SJCRH30 (cell line): ENCODE measurements at regions not wholly inside any gene's neighbourhood (a gene's known extent, or its start where the extent isn't known, plus 50 kb on each side); places are given as distances from the start of the nearest gene placed in this dataset.
A peak's percentile ranks its signal among the peaks of the same experiment; 100 is the strongest.

Source experiments
- DNase-seq, 2 experiments: peaks; one replicate each; pipeline ENCODE4 v3.0.0-alpha.2; 2015 to 2020
- H3K27ac ChIP-seq: fragments of 250-450 bp; sonication (Bioruptor Pico); 2 replicates; pipeline ENCODE4 v1.5.1; 2020; ENCODE audit warnings: mild to moderate bottlenecking, moderate library complexity
- H3K27me3 ChIP-seq: fragments of 250-450 bp; sonication (Bioruptor Pico); 2 replicates; pipeline ENCODE4 v1.5.1; 2020; ENCODE audit warnings: mild to moderate bottlenecking, moderate library complexity
- H3K36me3 ChIP-seq: fragments of 250-450 bp; sonication (Bioruptor Pico); 2 replicates; pipeline ENCODE4 v1.5.1; 2020; ENCODE audit warnings: mild to moderate bottlenecking, moderate library complexity
- H3K4me1 ChIP-seq: fragments of 250-450 bp; sonication (Bioruptor Pico); 2 replicates; pipeline ENCODE4 v1.5.1; 2020; ENCODE audit warnings: mild to moderate bottlenecking, moderate library complexity
- H3K4me3 ChIP-seq: fragments of 250-450 bp; sonication (Bioruptor Pico); 2 replicates; pipeline ENCODE4 v1.5.1; 2020; ENCODE audit warnings: mild to moderate bottlenecking, moderate library complexity
- H3K9me3 ChIP-seq: fragments of 250-450 bp; sonication (Bioruptor Pico); replicated peaks from 2 replicates; pipeline ENCODE4 v1.5.1; 2020; ENCODE audit warnings: mild to moderate bottlenecking, moderate library complexity

DNA sequence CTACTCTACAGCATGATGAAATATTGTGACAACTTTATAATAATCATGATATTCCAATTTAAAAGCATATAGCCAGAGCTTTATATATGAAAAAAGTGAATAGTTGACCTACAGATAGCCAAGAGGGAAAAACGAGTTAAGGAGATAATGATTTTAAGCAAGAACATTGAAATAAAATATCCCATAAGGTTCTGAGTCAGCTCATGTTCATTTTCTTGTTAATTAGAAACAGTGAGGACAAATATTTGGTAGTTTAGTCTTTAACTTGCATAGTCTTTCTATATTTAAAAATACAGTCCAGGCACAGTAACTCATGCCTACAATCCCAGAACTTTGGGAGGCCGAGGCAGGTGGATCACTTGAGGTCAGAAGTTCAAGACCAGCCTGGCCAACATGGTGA, 55.8 kb upstream of the CDH6 start:
- Histone ChIP-seq H3K36me3 (no peaks in the 10 kb centered on the region), H3K4me3 (no peak overlapping the region), H3K9me3 (no peaks in the 10 kb centered on the region; the same call in 1 of the 2 replicates), H3K27ac (no peak overlapping the region), H3K27me3 (no peaks in the 10 kb centered on the region), H3K4me1 (peaks cover 36% of the 10 kb centered on the region)
- DNase-seq, result no peak

DNA sequence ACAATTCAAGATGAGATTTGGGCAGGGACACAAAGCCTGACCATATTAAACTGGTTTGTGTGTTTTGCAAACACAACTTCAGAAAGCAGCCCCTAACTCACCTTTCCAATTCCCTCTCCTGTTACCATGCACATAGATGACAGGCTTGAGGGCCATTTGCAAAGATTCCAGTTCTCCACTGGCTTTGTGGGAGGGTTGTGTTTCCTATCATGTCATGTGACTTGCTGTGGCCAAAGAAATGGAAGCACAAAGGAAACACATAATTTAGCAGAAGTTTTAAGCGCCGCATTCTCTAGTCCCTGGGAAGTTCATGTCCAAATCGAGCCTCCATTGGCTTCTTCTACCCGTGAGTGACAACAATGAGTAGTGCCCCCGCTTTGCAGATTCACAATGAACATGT, 57.9 kb upstream of the CDH6 start:
- no peaks in the 10 kb centered on the region for H3K36me3 ChIP-seq
- H3K27me3 ChIP-seq, result no peaks in the 10 kb centered on the region
- no peaks in the 10 kb centered on the region; the same call in 1 of the 2 replicates for H3K9me3 ChIP-seq
- H3K27ac ChIP-seq, result peak overlapping the region; percentile 98
- peaks cover 44% of the 10 kb centered on the region for H3K4me1 ChIP-seq
- no peak overlapping the region for H3K4me3 ChIP-seq
- DNase-seq, result no peak

DNA sequence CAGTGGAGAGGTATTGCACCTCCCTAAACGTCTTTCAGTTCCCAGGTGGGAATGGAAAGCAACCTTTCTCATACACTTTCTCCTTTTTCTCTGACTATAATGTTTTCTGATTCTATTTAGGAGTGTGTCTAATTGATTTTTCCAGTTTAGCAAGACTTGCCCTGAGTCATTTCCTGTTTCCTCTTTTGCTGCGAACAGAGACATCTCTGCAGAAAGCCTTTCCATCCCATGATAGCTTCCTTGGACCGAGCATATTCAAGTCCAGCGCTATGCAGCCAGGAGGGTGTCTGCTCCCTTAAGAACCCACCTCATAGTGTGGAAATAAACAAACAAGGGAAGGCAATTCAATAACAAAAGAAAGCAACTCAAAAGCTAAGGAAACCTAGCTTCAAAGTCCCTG, 60.0 kb upstream of the CDH6 start:
- DNase-seq, result peak; percentile 84 to 95

DNA sequence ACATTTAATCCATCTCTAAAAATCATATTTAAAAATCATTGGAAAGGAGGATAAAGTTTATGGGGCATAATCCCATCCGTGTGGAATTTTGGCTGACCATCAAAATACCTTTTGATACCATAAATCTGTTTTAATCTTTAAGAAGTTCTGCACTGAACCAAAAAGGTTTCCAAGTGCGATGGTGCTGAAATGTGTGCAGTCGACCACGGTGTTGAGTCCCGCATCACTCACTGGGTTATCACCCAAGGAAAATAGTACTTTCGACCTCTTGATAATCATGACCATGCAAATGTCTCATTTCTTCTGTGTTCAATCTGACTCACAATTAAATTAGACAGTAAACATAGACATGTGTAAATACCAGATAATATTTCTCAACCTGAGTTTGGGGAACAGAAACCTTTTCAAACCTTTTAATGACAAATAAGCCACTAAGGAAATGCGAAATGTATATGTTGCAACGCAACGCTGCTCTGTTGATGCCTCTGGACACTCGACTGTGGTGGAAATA, 62.0 kb upstream of the CDH6 start:
- Histone ChIP-seq H3K4me3 (no peak overlapping the region), H3K9me3 (peaks cover 4% of the 10 kb centered on the region; the same call in 1 of the 2 replicates), H3K27ac (peak overlapping the region; percentile 98; the same call in 1 of the 2 replicates), H3K27me3 (no peaks in the 10 kb centered on the region), H3K36me3 (no peaks in the 10 kb centered on the region), H3K4me1 (peaks cover 44% of the 10 kb centered on the region)
- DNase-seq, result no peak

More for the DNA sequence above, 60.0 kb upstream of the CDH6 start:
- H3K27me3 ChIP-seq, result no peaks in the 10 kb centered on the region
- H3K27ac ChIP-seq, result peak overlapping the region; percentile 98
- no peaks in the 10 kb centered on the region; the same call in 1 of the 2 replicates for H3K9me3 ChIP-seq
- H3K4me1 ChIP-seq, result peaks cover 44% of the 10 kb centered on the region
- H3K4me3 ChIP-seq, result no peak overlapping the region
- H3K36me3 ChIP-seq, result no peaks in the 10 kb centered on the region

DNA sequence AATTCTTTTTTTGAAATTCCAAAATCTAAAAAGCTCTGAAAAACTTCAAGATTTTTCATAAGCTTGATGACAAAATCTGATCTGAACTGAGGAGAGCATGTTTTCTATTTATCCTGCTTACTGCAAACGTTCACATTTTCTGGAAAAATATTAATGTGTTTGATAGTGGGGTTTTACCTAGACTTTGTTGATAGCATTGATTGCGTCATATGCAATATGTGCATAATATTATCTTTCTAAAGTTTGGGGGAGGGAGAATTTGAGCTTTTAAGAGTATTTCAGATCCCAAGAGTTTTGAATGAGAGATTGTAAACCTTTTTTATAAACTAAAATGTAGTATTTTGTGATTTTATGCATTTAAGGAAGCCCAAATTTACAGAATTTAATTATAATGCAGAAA, 62.8 kb upstream of the CDH6 start:
- H3K9me3 ChIP-seq, result peaks cover 7% of the 10 kb centered on the region; the same call in 1 of the 2 replicates
- H3K4me1 ChIP-seq, result peaks cover 44% of the 10 kb centered on the region
- no peaks in the 10 kb centered on the region for H3K27me3 ChIP-seq
- DNase-seq, result no peak
- H3K27ac ChIP-seq, result peak overlapping the region; percentile 98; the same call in 1 of the 2 replicates
- no peak overlapping the region for H3K4me3 ChIP-seq
- H3K36me3 ChIP-seq, result no peaks in the 10 kb centered on the region

DNA sequence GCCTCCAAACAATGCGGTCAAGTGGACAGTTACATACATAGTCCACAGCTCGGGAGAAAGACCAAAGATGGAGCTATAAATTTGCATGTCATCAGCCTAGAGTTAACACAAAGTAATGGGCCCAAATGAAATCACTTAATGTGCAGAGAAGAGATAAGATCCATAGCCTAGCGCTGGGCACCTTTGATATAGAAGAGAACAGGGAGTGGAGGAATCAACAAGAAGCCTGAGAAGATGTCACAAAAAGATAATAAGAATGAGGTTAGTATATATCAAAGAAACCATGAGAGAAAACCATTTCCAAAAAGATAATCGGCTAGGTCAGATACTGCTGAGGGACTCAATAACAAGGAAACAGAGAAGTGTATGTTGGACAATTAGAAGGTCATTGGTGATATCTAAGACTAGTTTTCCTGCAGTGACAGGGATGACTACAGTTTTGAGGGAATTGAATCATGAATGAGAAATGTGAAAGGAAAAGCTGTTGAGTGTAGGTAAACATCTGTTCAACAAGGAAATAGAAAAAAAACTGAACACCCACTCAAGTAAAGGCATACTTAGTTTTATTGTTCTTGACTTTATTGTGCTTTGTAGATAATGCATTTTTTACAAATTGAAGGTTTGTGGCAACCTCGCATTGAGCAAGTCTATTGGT, 68.7 kb upstream of the CDH6 start:
- H3K4me1 ChIP-seq, result peaks cover 33% of the 10 kb centered on the region
- no peaks in the 10 kb centered on the region for H3K27me3 ChIP-seq
- no peak overlapping the region for H3K4me3 ChIP-seq
- H3K36me3 ChIP-seq, result no peaks in the 10 kb centered on the region
- H3K27ac ChIP-seq, result no peak overlapping the region
- no peak for DNase-seq
- 0 out of 2 replicates have a peak, but pooled peaks cover 7% of the 10 kb centered on the region for H3K9me3 ChIP-seq

DNA sequence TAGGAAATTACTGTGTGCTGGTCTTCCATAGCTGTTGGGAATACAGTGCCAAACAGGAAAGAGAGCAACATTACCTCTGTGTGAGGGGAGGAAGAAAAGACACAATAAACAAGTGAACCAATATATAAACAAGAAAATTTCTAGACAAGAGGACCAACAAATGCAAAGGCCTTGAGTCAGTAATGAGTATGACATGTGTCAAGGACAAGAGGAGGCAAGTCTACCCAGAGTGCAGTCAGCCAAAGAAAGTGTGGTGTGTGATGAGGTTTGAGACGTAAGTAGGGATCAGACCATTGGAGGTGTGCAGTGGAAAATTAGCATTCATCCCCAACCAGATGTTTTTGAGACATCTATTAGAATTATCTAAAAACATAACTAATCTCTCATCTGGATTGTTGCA, 69.5 kb upstream of the CDH6 start:
- Histone ChIP-seq H3K4me1 (peaks cover 33% of the 10 kb centered on the region), H3K4me3 (no peak overlapping the region), H3K27ac (no peak overlapping the region; the same call in 1 of the 2 replicates), H3K27me3 (no peaks in the 10 kb centered on the region), H3K9me3 (0 out of 2 replicates have a peak, but pooled peaks cover 7% of the 10 kb centered on the region), H3K36me3 (no peaks in the 10 kb centered on the region)
- DNase-seq, result no peak

DNA sequence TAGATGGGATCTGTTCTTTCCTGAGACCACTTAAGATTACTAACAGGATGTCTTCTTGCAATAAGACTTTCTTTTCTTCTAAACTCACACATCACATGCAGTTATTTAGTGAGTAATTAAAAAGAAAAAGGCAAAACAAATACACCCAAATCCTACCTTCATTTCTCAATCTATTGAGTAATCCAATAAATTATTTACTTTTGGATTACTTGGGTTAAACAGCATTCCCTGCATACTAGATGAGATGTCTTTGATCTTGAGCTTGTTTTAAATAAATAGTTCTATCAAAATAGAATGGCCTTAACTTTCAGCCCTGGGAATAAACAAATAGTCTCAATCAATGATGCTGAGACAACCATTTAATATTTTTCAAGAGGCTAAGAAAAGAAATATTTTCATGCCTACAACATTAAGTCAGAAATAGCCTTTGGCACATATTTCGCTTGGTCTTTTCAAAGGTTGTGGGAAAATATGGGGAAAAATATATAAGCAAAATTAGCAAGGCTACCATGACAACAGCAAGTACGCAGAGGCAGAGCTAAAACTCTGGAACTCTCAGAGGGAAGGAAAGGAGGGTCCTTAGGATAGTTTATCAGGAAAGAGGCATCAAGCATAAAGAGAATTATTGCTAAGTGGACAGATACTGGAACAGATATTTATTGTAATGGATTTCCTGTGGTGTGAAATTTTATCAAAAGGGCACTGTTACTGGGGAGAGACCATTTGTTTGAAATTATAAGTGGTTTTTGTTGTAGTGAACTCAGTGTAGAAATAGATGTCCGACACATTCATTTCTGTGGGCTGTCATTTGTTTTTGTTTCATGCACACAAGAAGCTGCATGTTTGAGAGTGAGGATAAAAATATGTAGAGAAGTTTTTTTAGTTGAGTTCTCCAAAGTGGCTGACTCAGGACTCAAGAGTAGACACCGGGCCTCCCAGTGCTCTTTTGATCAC, 70.2 kb upstream of the CDH6 start:
- H3K9me3 ChIP-seq, result 0 out of 2 replicates have a peak, but pooled peaks cover 7% of the 10 kb centered on the region
- no peak overlapping the region for H3K4me3 ChIP-seq
- no peaks in the 10 kb centered on the region for H3K36me3 ChIP-seq
- no peaks in the 10 kb centered on the region for H3K27me3 ChIP-seq
- no peak for DNase-seq
- peak overlapping the region; percentile 6; the same call in 1 of the 2 replicates for H3K27ac ChIP-seq
- H3K4me1 ChIP-seq, result peaks cover 33% of the 10 kb centered on the region

DNA sequence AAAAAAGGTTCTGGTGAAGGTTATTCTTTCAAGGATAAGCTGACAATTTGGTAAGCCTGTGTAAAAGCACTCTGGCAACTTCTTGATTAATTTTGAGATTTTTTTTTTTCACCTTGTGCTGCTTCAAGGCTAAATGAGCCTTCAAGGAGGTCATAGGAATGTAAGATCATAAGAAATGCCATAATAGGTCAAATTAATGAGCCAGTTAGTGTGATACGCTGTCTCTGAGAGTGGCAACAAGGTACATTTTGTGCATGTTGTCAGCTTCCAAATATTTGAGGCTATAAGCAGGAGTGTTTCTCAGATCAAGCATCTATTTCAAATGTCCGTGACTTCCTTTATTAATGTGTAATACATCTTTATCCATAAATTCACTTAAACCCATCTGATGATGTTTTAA, 72.3 kb upstream of the CDH6 start:
- DNase-seq, result no peak
- Histone ChIP-seq H3K9me3 (0 out of 2 replicates have a peak, but pooled peaks cover under 1% of the 10 kb centered on the region), H3K4me1 (peaks cover 33% of the 10 kb centered on the region), H3K27ac (no peak overlapping the region), H3K27me3 (no peaks in the 10 kb centered on the region), H3K4me3 (no peak overlapping the region), H3K36me3 (no peaks in the 10 kb centered on the region)

DNA sequence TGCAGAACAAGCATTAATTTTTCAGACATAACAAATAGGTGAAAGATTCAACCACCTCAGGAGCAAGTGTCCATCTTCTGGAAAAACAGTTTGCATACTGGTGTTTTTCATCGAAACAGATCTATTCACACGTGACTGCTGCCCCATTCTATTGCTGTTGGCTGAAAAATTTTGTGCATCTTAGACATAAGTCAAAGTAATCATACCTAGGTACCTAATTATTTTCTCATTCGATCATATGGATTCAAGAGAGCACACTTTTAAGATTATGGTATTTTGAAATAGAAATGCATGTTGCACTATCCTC, 72.9 kb upstream of the CDH6 start:
- Histone ChIP-seq H3K27me3 (no peaks in the 10 kb centered on the region), H3K4me1 (peaks cover 33% of the 10 kb centered on the region), H3K36me3 (no peaks in the 10 kb centered on the region), H3K27ac (no peak overlapping the region), H3K4me3 (no peak overlapping the region), H3K9me3 (no peaks in the 10 kb centered on the region)
- DNase-seq, result no peak

DNA sequence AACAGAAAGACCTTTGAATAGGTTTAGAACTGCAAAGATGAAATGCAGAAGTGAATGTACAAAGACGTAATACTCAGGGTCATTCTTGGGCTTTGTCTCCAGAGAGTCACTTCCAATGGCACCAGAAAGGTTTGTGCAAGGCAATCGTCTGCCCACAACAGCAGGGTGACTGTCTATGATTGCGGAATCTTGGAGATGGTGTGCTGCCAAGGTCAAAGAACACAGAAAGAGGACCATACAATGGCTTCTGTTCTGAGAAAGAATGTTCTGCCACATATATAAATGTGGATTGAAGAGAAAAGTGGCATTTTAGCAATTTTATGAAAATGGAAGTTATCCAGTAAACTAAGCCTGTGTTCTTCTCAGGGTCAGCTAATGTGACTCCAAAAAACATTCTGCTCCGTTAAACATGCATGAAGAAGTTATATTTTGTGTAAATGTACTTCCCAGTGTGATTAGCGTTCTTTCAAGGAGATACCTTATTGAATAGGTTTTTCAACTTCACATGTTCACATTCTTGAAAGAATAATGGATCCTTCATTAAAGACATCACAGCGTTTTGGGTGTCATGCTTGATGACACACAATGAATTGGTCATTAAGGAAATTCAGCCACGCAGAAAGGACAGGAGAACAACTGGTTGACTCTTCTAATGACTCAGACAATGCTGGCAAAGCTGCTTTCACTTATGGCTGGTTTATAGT, 73.4 kb upstream of the CDH6 start:
- DNase-seq, result no peak
- H3K27ac ChIP-seq, result no peak overlapping the region
- peaks cover 33% of the 10 kb centered on the region for H3K4me1 ChIP-seq
- no peaks in the 10 kb centered on the region for H3K36me3 ChIP-seq
- H3K4me3 ChIP-seq, result no peak overlapping the region
- H3K27me3 ChIP-seq, result no peaks in the 10 kb centered on the region
- no peaks in the 10 kb centered on the region for H3K9me3 ChIP-seq

DNA sequence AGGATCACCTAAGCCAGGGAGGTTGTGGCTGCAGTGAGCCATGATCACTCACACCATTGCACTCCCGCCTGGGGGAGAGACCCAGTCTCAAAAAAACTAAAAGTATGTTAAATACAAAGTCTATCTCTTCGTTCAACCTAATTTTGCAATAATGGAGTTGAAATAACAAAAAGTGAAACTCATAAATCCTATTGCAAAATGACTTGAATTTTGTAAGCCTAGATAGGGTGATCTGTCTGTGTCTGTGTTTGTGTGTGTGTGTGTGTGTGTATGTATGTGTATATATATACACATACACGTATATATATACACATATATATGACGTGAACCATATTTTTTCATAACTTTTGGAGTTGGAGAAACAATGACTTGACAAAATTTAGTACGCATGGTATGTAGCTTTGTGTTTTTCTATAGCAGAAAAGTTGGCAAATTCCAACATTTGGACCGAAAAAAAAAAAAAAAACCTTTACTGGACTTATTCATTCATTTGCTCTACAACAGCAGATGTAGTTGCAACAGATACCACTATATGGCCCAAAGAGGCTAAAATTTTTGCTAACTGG, 76.9 kb upstream of the CDH6 start:
- Histone ChIP-seq H3K4me3 (no peak overlapping the region), H3K4me1 (peaks cover 31% of the 10 kb centered on the region), H3K27me3 (no peaks in the 10 kb centered on the region), H3K27ac (no peak overlapping the region), H3K9me3 (no peaks in the 10 kb centered on the region), H3K36me3 (no peaks in the 10 kb centered on the region)
- no peak for DNase-seq

DNA sequence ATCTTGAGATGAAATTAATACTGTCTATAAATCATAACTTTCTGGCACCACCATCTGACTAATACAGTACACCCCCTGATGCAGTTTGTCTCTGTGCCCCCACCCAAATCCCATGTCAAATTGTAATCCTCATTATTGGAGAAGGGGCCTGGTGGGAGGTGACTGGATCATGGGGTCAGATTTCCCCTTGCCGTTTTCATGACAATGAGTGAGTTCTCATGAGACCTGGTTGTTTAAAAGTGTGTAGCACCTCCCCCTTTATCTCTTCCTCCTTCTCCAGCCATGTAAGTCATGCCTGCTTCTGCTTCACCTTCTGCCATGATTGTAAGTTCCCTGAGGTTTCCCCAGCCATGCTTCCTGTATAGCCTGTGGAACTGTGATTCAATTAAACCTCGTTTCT, 78.7 kb upstream of the CDH6 start:
- no peaks in the 10 kb centered on the region for H3K36me3 ChIP-seq
- H3K27me3 ChIP-seq, result no peaks in the 10 kb centered on the region
- H3K4me1 ChIP-seq, result peaks cover 21% of the 10 kb centered on the region
- no peak for DNase-seq
- H3K27ac ChIP-seq, result no peak overlapping the region
- H3K4me3 ChIP-seq, result no peak overlapping the region
- no peaks in the 10 kb centered on the region for H3K9me3 ChIP-seq

DNA sequence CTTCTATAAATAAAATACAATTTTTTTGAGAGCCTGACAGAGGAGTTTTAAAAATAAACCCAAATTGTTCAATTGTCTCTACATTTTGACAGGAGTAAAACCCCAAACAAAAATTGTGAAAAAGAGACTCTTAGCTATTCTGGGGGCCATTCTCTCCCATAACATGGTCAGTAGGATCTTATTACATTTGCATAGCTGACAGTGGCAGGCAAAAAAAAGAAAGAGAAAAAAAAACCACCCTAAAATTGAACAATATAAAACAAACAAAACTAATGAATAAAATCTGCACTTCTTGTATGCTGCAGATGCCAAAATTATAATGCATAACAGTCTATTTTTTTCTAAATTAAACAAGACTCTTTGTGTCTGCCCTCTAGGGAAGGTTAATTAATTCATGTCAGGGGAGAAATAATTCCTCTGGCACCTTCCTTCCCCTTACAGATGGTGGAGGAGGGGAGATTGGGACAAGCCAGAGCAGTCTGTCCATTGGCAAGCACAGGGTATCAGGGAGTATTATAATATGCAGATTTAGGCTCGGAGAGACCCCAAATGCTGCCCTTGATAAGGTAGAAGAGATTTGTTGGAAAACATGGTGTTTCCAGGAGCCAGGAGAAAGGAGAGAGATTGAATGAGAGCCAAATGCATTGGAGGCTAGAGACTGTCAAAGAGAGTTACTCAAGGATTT, 79.7 kb upstream of the CDH6 start:
- H3K4me1 ChIP-seq, result peaks cover 21% of the 10 kb centered on the region
- no peaks in the 10 kb centered on the region for H3K36me3 ChIP-seq
- no peak for DNase-seq
- H3K4me3 ChIP-seq, result no peak overlapping the region
- no peaks in the 10 kb centered on the region for H3K9me3 ChIP-seq
- H3K27ac ChIP-seq, result peak overlapping the region; percentile 22; the same call in 1 of the 2 replicates
- no peaks in the 10 kb centered on the region for H3K27me3 ChIP-seq
